ENCODE measurements at regions not wholly inside any gene's neighbourhood (a gene's known extent, or its start where the extent isn't known, plus 50 kb on each side); places are given as distances from the start of the nearest gene placed in this dataset.
A peak's percentile ranks its signal among the peaks of the same experiment; 100 is the strongest.

DNA sequence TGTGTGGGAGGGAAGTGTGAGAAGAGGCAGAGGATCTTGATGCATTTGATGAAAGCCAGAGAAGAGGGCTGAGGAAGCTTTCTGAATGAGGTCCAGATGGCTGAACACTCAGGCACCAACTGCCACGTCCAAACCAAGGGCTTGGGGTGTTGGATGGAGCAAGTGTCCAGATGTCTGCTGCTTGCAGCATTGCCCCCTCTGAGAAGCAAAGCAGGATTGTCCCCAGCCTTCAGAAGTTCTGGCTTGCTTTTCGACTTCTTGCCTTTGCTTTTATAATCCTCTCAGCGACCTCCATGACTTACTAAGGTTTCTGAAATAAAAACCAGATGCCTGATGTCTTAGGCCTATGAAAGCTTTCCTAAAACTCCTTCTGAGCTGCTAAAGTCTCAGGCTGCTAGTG lies 182.5 kb downstream of the HUNK start:
- DNase-seq = no peak
- TF ChIP-seq, protein P1, sequence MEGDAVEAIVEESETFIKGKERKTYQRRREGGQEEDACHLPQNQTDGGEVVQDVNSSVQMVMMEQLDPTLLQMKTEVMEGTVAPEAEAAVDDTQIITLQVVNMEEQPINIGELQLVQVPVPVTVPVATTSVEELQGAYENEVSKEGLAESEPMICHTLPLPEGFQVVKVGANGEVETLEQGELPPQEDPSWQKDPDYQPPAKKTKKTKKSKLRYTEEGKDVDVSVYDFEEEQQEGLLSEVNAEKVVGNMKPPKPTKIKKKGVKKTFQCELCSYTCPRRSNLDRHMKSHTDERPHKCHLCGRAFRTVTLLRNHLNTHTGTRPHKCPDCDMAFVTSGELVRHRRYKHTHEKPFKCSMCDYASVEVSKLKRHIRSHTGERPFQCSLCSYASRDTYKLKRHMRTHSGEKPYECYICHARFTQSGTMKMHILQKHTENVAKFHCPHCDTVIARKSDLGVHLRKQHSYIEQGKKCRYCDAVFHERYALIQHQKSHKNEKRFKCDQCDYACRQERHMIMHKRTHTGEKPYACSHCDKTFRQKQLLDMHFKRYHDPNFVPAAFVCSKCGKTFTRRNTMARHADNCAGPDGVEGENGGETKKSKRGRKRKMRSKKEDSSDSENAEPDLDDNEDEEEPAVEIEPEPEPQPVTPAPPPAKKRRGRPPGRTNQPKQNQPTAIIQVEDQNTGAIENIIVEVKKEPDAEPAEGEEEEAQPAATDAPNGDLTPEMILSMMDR (IDR thresholded peaks at IDR 0.05) = no peak
- Mint-ChIP-seq H3K4me3 (no peak overlapping the region), H3K27me3 (ENCODE audit: low read depth, poor library complexity) (peaks cover 3% of the 10 kb centered on the region), H3K4me1 (peaks cover 31% of the 10 kb centered on the region), H3K27ac (peak overlapping the region; percentile 96), H3K36me3 (ENCODE audit: low read depth) (peaks cover 16% of the 10 kb centered on the region), H3K9me3 (peaks cover 39% of the 10 kb centered on the region)

Data from nephron progenitor cell (in vitro differentiated cells).